ENCODE measurements at regions not wholly inside any gene's neighbourhood (a gene's known extent, or its start where the extent isn't known, plus 50 kb on each side); places are given as distances from the start of the nearest gene placed in this dataset.
A peak's percentile ranks its signal among the peaks of the same experiment; 100 is the strongest.

DNA sequence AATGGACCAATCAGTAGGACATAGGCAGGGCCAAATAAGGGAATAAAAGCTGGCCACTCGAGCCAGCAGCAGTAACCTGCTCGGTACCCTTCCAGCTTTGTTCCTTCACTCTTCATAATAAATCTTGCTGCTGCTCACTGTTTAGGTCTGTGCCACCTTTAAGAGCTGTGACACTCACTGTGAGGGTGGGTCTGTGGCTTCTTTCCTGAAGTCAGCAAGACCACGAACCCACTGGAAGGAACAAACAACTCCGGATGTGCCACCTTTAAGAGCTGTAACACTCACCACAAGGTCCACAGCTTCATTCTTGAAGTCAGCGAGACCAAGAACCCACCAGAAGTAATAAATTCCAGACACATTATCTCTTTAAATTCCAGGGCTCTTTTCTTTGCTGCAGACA lies 1922.3 kb upstream of the PCDH20 start:
- Histone ChIP-seq H3K9me3 (replicated peaks in 1 of 11) (no peaks in the 10 kb centered on the region), H3K4me3 (no peak overlapping the region), H3K4me2 (no peak overlapping the region), H3K9ac (no peak overlapping the region), H3K27me3 (no peaks in the 10 kb centered on the region), H4K20me1 (no peaks in the 10 kb centered on the region), H3K27ac (no peak overlapping the region), H3K4me1 (no peaks in the 10 kb centered on the region), H3K36me3 (no peaks in the 10 kb centered on the region)
- TF ChIP-seq Cebpa-rat (IDR thresholded peaks at IDR 0.05), result no peak

DNA sequence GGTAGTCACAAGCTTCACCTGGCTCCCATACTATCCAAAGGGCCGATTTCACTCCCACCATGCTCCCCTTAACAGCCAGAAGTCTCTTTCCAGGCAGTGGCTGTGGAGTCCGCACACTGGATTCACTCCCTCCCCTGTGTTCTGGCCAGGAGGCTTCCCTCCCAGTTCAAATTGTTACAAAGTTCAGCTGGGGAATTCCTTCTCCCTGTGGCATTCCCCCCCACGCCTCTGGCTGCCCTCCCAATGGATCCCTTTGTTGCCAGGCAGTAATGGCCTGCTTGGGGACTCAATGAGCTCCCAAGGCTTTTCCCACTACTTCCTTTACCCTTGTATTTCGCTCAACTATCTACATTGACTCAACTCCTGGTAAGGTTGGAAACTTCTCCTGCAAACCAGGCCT lies 1921.4 kb upstream of the PCDH20 start:
- no peaks in the 10 kb centered on the region for H3K9me3 ChIP-seq (replicated peaks in 1 of 11)
- H3K27me3 ChIP-seq, result no peaks in the 10 kb centered on the region
- no peaks in the 10 kb centered on the region for H4K20me1 ChIP-seq
- no peak overlapping the region for H3K4me2 ChIP-seq
- H3K9ac ChIP-seq, result no peak overlapping the region
- no peak for TF ChIP-seq Cebpa-rat (IDR thresholded peaks at IDR 0.05)
- H3K4me3 ChIP-seq, result no peak overlapping the region
- H3K4me1 ChIP-seq, result no peaks in the 10 kb centered on the region
- H3K27ac ChIP-seq, result no peak overlapping the region
- no peaks in the 10 kb centered on the region for H3K36me3 ChIP-seq

DNA sequence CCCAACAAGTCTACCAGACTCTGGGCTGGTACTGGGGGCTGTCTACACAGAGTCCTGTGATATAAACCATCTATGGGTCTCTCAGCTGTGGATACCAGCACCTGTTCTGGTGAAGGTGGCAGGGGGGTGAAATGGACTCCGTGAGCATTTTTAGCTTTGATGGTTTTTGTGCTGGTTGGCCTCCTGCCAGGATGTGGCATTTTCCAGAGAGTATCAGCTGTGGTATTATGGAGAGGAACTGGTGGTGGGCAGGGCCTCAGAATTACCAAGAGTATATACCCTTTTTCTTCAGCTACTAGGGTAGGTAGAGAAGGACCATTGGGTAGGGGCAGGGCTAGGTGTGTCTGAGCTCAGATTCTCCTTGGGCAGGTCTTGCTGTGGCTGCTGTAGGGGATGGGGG lies 1920.9 kb upstream of the PCDH20 start:
- no peak overlapping the region for H3K4me3 ChIP-seq
- H3K27ac ChIP-seq, result no peak overlapping the region
- H3K4me2 ChIP-seq, result no peak overlapping the region
- H3K4me1 ChIP-seq, result no peaks in the 10 kb centered on the region
- H3K9ac ChIP-seq, result no peak overlapping the region
- no peaks in the 10 kb centered on the region for H4K20me1 ChIP-seq
- H3K36me3 ChIP-seq, result no peaks in the 10 kb centered on the region
- no peak for TF ChIP-seq Cebpa-rat (IDR thresholded peaks at IDR 0.05)
- no peaks in the 10 kb centered on the region for H3K9me3 ChIP-seq (replicated peaks in 1 of 11)
- H3K27me3 ChIP-seq, result no peaks in the 10 kb centered on the region

DNA sequence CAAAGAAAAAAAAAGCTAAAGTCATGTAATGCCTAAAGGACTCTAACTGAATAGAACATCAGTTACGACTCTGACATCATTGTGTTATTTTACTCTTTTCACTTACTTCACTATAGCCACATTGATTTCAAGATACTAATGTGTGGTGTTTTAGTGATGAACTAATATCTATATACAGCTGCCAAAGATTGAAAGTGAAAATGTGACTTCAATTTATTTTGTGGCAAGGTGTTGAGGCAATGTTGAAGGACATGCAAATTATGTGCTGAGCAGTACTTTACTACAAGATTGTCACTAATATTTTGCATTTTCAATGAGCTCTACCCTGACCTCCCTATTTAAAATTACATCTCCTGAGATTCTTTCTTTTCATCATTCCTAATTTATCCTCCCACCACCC lies 1911.9 kb upstream of the PCDH20 start:
- no peak overlapping the region for H3K4me2 ChIP-seq
- no peaks in the 10 kb centered on the region for H3K36me3 ChIP-seq
- no peak overlapping the region for H3K4me3 ChIP-seq
- TF ChIP-seq Cebpa-rat (IDR thresholded peaks at IDR 0.05), result no peak
- no peak overlapping the region for H3K27ac ChIP-seq
- H3K27me3 ChIP-seq, result no peaks in the 10 kb centered on the region
- no peaks in the 10 kb centered on the region for H3K9me3 ChIP-seq (replicated peaks in 1 of 11)
- no peaks in the 10 kb centered on the region for H4K20me1 ChIP-seq
- no peaks in the 10 kb centered on the region for H3K4me1 ChIP-seq
- H3K9ac ChIP-seq, result no peak overlapping the region

DNA sequence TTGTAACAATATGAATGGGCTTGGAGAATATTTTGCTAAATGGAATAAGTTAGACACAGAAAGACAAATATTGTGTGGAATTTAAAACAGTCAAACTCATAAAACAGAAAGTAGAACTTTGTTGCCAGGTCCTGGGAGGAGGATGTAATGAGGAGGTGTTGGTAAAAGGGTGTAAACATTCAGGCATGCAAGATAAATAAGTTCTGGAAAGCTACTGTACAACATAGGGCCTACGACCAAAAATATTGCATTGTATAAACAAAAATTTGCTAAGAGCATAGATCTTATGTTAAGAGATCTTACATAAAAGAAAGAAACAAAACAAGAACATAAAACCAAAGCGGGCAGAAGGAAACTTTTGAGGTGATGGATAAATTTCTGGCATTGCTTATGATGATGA lies 1907.8 kb upstream of the PCDH20 start:
- Histone ChIP-seq H3K4me1 (no peaks in the 10 kb centered on the region), H3K36me3 (no peaks in the 10 kb centered on the region), H3K9me3 (replicated peaks in 1 of 11) (no peaks in the 10 kb centered on the region), H3K4me2 (no peak overlapping the region), H3K27ac (no peak overlapping the region), H3K9ac (no peak overlapping the region), H4K20me1 (no peaks in the 10 kb centered on the region), H3K27me3 (no peaks in the 10 kb centered on the region), H3K4me3 (no peak overlapping the region)
- TF ChIP-seq Cebpa-rat (IDR thresholded peaks at IDR 0.05), result no peak

DNA sequence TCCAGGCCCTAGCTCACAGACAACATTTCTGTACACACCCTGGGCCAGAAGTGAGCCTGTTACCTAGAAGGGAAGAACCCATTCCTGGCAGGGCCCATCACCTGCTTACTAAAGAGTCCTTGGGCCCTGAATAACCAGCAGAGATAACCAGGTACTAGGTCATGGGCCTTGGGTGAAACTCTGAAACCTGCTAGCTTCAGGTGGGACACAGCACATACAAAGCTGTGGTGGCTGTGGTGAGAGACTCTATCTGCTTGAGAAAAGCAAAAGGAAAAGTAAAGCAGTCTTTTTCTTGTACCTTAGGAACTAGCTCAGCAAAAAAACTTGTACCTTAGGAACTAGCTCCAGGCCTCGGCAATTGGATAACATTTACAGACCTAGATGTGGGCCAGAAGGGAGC lies 1895.9 kb upstream of the PCDH20 start:
- TF ChIP-seq Cebpa-rat (IDR thresholded peaks at IDR 0.05), result no peak
- Histone ChIP-seq H3K9me3 (replicated peaks in 1 of 11) (peaks cover 0 to 1% (median 0%) of the 10 kb centered on the region in 11 experiments; a peak in 4 of 22 replicates), H4K20me1 (no peaks in the 10 kb centered on the region), H3K36me3 (no peaks in the 10 kb centered on the region), H3K4me3 (no peak overlapping the region), H3K27ac (no peak overlapping the region), H3K27me3 (no peaks in the 10 kb centered on the region), H3K4me2 (no peak overlapping the region), H3K9ac (no peak overlapping the region), H3K4me1 (peaks cover 0 to 5% (median 0%) of the 10 kb centered on the region in 10 experiments; a peak in 2 of 20 replicates)

DNA sequence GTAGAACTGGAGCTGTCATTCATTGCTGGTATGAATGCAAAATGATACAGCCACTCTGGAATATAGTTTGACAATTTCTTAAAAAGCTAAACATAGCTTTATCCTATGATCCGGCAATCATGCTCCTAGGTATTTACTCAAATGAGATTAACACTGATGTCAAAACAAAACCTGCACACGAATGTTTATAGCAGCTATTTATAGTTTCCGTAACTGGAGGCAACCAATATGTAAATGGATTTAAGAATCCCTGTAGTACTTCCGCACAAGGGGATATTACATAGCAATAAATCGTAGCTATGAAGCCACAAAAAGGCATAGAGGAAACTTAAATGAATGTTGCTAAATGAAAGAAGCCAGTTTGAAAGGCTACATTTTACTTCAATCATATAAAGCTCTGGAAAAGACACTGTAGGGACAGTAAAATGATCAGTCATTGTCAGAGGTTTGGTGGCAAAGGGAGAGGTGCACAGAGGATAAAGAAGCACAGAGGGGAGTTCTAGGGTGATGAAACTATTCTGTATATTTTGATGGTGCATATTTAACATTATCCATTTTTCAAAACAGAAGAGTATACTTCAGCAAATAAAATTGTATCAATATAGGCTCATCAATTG lies 1893.0 kb upstream of the PCDH20 start:
- no peaks in the 10 kb centered on the region for H4K20me1 ChIP-seq
- H3K36me3 ChIP-seq, result no peaks in the 10 kb centered on the region
- peaks cover 11 to 17% (median 14%) of the 10 kb centered on the region in 11 experiments for H3K9me3 ChIP-seq (replicated peaks in 1 of 11)
- H3K4me3 ChIP-seq, result no peak overlapping the region
- TF ChIP-seq Cebpa-rat (IDR thresholded peaks at IDR 0.05), result no peak
- peaks cover 0 to 5% (median 0%) of the 10 kb centered on the region in 10 experiments; a peak in 2 of 20 replicates for H3K4me1 ChIP-seq
- H3K27ac ChIP-seq, result no peak overlapping the region
- no peaks in the 10 kb centered on the region for H3K27me3 ChIP-seq
- no peak overlapping the region for H3K9ac ChIP-seq
- no peak overlapping the region for H3K4me2 ChIP-seq

DNA sequence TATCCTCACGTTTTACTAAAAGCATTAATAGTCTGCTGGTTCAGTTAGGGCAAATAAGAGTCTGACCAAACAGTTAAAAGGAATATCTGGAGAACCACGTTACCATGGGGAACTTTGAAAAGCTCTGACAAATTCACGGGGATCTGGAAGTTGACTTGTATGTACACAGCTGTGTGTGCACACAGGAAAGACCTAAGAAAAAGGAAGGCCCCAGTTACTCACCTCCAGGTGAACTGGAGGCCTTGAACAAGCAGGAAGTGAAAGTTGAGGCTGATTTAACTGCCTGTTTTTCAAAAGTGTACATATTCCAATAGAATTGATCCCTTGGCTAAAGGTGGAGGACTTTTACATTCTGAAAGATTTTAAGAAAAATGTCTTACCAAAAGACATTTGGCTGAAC lies 1891.6 kb upstream of the PCDH20 start:
- no peaks in the 10 kb centered on the region for H4K20me1 ChIP-seq
- H3K9ac ChIP-seq, result no peak overlapping the region
- no peaks in the 10 kb centered on the region for H3K36me3 ChIP-seq
- H3K4me2 ChIP-seq, result peak overlapping the region in 1 of 11 experiments; percentile 24; a peak in 1 of 22 replicates
- no peaks in the 10 kb centered on the region for H3K27me3 ChIP-seq
- no peak for TF ChIP-seq Cebpa-rat (IDR thresholded peaks at IDR 0.05)
- no peak overlapping the region for H3K4me3 ChIP-seq
- H3K27ac ChIP-seq, result no peak overlapping the region
- H3K9me3 ChIP-seq (replicated peaks in 1 of 11), result peaks cover 11 to 17% (median 14%) of the 10 kb centered on the region in 11 experiments
- peaks cover 0 to 5% (median 0%) of the 10 kb centered on the region in 10 experiments; a peak in 2 of 20 replicates for H3K4me1 ChIP-seq

DNA sequence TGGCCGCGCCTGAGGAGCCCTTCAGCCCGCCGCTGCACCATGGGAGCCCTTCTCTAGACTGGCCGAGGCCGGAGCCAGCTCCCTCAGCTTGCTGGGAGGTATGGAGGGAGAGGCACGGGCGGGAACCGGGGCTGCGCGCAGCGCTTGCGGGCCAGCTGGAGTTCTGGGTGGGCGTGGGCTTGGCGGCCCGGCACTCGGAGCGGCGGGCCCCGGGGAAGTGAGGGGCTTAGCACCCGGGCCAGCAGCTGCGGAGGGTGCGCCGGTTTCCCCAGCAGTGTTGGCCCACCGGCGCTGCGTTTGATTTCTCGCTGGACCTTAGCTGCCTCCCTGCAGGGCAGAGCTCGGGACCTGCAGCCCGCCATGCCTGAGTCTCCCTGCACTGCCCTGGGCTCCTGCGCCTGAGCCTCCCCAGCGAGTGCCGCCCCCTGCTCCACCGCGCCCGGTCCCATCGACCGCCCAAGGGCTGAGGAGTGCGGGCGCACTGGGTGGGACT lies 1890.0 kb upstream of the PCDH20 start:
- H3K4me1 ChIP-seq, result peaks cover 0 to 5% (median 0%) of the 10 kb centered on the region in 10 experiments; a peak in 2 of 20 replicates
- no peak overlapping the region for H3K4me3 ChIP-seq
- no peaks in the 10 kb centered on the region for H3K36me3 ChIP-seq
- H3K27ac ChIP-seq, result no peak overlapping the region
- no peaks in the 10 kb centered on the region for H4K20me1 ChIP-seq
- no peak overlapping the region for H3K9ac ChIP-seq
- peaks cover 11 to 17% (median 14%) of the 10 kb centered on the region in 11 experiments for H3K9me3 ChIP-seq (replicated peaks in 1 of 11)
- H3K27me3 ChIP-seq, result no peaks in the 10 kb centered on the region
- no peak for TF ChIP-seq Cebpa-rat (IDR thresholded peaks at IDR 0.05)
- H3K4me2 ChIP-seq, result no peak overlapping the region

DNA sequence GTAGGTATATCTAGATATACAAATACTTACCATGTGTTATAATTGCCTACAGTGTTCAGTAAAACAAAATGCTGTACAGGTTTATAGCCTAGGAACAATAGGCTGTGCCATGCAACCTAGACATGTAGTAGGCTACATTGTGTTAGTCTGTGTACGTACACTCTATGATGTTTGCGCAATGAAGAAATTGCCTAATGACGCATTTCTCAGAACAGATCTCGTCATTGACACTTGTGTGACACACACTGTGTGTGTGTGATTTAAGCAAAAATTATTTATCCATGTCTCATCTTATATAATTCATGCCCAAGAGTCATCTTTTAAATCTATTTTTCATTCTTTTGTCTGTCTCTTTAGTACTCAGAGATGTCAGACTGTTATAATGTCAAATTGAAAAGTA lies 1888.8 kb upstream of the PCDH20 start:
- H3K9me3 ChIP-seq (replicated peaks in 1 of 11), result peaks cover 11 to 17% (median 14%) of the 10 kb centered on the region in 11 experiments
- no peak for TF ChIP-seq Cebpa-rat (IDR thresholded peaks at IDR 0.05)
- H3K4me3 ChIP-seq, result no peak overlapping the region
- H3K27me3 ChIP-seq, result no peaks in the 10 kb centered on the region
- no peak overlapping the region for H3K27ac ChIP-seq
- no peaks in the 10 kb centered on the region for H4K20me1 ChIP-seq
- H3K9ac ChIP-seq, result no peak overlapping the region
- peaks cover 0 to 5% (median 0%) of the 10 kb centered on the region in 10 experiments; a peak in 2 of 20 replicates for H3K4me1 ChIP-seq
- no peaks in the 10 kb centered on the region for H3K36me3 ChIP-seq
- no peak overlapping the region for H3K4me2 ChIP-seq
